ENCODE measurements at regions not wholly inside any gene's neighbourhood (a gene's known extent, or its start where the extent isn't known, plus 50 kb on each side); places are given as distances from the start of the nearest gene placed in this dataset.

GRCh38 chr11:21986361-21986760, 206.5 kb upstream of the ANO5 start:
- TF ChIP-seq ZFP3 (CRISPR knock-in tag; IDR thresholded peaks at IDR 0.05): no peak
- TF ChIP-seq ARNTL (CRISPR knock-in tag; IDR thresholded peaks at IDR 0.05; ENCODE audit: borderline replicate concordance, low read depth): no peak
- no peak for TF ChIP-seq BACH2 (CRISPR knock-in tag; IDR thresholded peaks at IDR 0.05; ENCODE audit: borderline replicate concordance)
- TF ChIP-seq OSR1 (CRISPR knock-in tag; IDR thresholded peaks at IDR 0.05): no peak
- no peak for TF ChIP-seq GLIS3 (CRISPR knock-in tag; IDR thresholded peaks at IDR 0.05)
- no peak for TF ChIP-seq CSRNP3 (CRISPR knock-in tag; IDR thresholded peaks at IDR 0.05)
- no peak for TF ChIP-seq CSDC2 (CRISPR knock-in tag; IDR thresholded peaks at IDR 0.05)
- TF ChIP-seq ZNF8 (CRISPR knock-in tag; IDR thresholded peaks at IDR 0.05): no peak
